ENCODE measurements at regions not wholly inside any gene's neighbourhood (a gene's known extent, or its start where the extent isn't known, plus 50 kb on each side); places are given as distances from the start of the nearest gene placed in this dataset.

GRCh38 chr10:56973766-56974165, 612.7 kb upstream of the ZWINT start:
- Mint-ChIP-seq H3K27me3 (no peaks in the 10 kb centered on the region), H3K4me1 (no peaks in the 10 kb centered on the region), H3K27ac (no peak overlapping the region), H3K36me3 (ENCODE audit: low read depth) (no peaks in the 10 kb centered on the region), H3K9me3 (peaks cover 7% of the 10 kb centered on the region), H3K4me3 (no peak overlapping the region)
- intact Hi-C loops (cut with micrococcal nuclease), result no loop called here
- no peak for DNase-seq

- Mint-ChIP-seq H3K27ac (no peak overlapping the region), H3K36me3 (ENCODE audit: low read depth) (no peaks in the 10 kb centered on the region), H3K27me3 (no peaks in the 10 kb centered on the region), H3K4me1 (no peaks in the 10 kb centered on the region), H3K9me3 (peaks cover 4% of the 10 kb centered on the region), H3K4me3 (no peak overlapping the region)
- DNase-seq, result no peak
- intact Hi-C loops (cut with micrococcal nuclease), result no loop called here
Observed at GRCh38 chr10:56943221-56943755, 582.2 kb upstream of the ZWINT start.

- DNase-seq, result no peak
Observed at GRCh38 chr10:56934515-56934914, 573.5 kb upstream of the ZWINT start.

GRCh38 chr10:56928714-56929113, 567.7 kb upstream of the ZWINT start:
- intact Hi-C loops (cut with micrococcal nuclease), result no loop called here
- no peaks in the 10 kb centered on the region for H3K27me3 Mint-ChIP-seq

More at GRCh38 chr10:56934515-56934914, 573.5 kb upstream of the ZWINT start:
- intact Hi-C loops (cut with micrococcal nuclease), result no loop called here
- no peaks in the 10 kb centered on the region for H3K27me3 Mint-ChIP-seq
- no peaks in the 10 kb centered on the region for H3K4me1 Mint-ChIP-seq
- H3K4me3 Mint-ChIP-seq, result no peak overlapping the region
- no peaks in the 10 kb centered on the region for H3K36me3 Mint-ChIP-seq (ENCODE audit: low read depth)
- H3K27ac Mint-ChIP-seq, result no peak overlapping the region
- peaks cover 7% of the 10 kb centered on the region for H3K9me3 Mint-ChIP-seq

GRCh38 chr10:56927701-56928100, 566.6 kb upstream of the ZWINT start:
- Mint-ChIP-seq H3K9me3 (peaks cover 4% of the 10 kb centered on the region), H3K4me1 (no peaks in the 10 kb centered on the region), H3K27ac (no peak overlapping the region), H3K27me3 (no peaks in the 10 kb centered on the region), H3K4me3 (no peak overlapping the region), H3K36me3 (ENCODE audit: low read depth) (no peaks in the 10 kb centered on the region)
- DNase-seq, result no peak
- intact Hi-C loops (cut with micrococcal nuclease), result no loop called here

More at GRCh38 chr10:56928714-56929113, 567.7 kb upstream of the ZWINT start:
- Mint-ChIP-seq H3K9me3 (peaks cover 4% of the 10 kb centered on the region), H3K4me1 (no peaks in the 10 kb centered on the region), H3K4me3 (no peak overlapping the region), H3K36me3 (ENCODE audit: low read depth) (no peaks in the 10 kb centered on the region), H3K27ac (no peak overlapping the region)
- DNase-seq, result no peak

- Mint-ChIP-seq H3K27ac (no peak overlapping the region), H3K4me3 (no peak overlapping the region), H3K36me3 (ENCODE audit: low read depth) (no peaks in the 10 kb centered on the region), H3K4me1 (no peaks in the 10 kb centered on the region), H3K9me3 (peaks cover 9% of the 10 kb centered on the region), H3K27me3 (no peaks in the 10 kb centered on the region)
- no peak for DNase-seq
- intact Hi-C loops (cut with micrococcal nuclease), result no loop called here
Observed at GRCh38 chr10:56920601-56921261, 559.7 kb upstream of the ZWINT start.

- no peak overlapping the region for H3K27ac Mint-ChIP-seq
- H3K4me3 Mint-ChIP-seq, result no peak overlapping the region
- no peaks in the 10 kb centered on the region for H3K27me3 Mint-ChIP-seq
- intact Hi-C loops (cut with micrococcal nuclease), result no loop called here
- peaks cover 4% of the 10 kb centered on the region for H3K9me3 Mint-ChIP-seq
- H3K4me1 Mint-ChIP-seq, result no peaks in the 10 kb centered on the region
- H3K36me3 Mint-ChIP-seq (ENCODE audit: low read depth), result no peaks in the 10 kb centered on the region
- no peak for DNase-seq
Observed at GRCh38 chr10:56912043-56912442, 551.0 kb upstream of the ZWINT start.

- H3K27me3 Mint-ChIP-seq, result no peaks in the 10 kb centered on the region
- DNase-seq, result no peak
- no peak overlapping the region for H3K4me3 Mint-ChIP-seq
- no peak overlapping the region for H3K27ac Mint-ChIP-seq
- H3K36me3 Mint-ChIP-seq (ENCODE audit: low read depth), result no peaks in the 10 kb centered on the region
- H3K4me1 Mint-ChIP-seq, result no peaks in the 10 kb centered on the region
- intact Hi-C loops (cut with micrococcal nuclease), result no loop called here
- no peaks in the 10 kb centered on the region for H3K9me3 Mint-ChIP-seq
Observed at GRCh38 chr10:56905051-56905450, 544.0 kb upstream of the ZWINT start.

GRCh38 chr10:56902554-56902953, 541.5 kb upstream of the ZWINT start:
- intact Hi-C loops (cut with micrococcal nuclease), result no loop called here
- Mint-ChIP-seq H3K27me3 (no peaks in the 10 kb centered on the region), H3K4me1 (no peaks in the 10 kb centered on the region), H3K36me3 (ENCODE audit: low read depth) (no peaks in the 10 kb centered on the region), H3K4me3 (no peak overlapping the region), H3K27ac (no peak overlapping the region), H3K9me3 (no peaks in the 10 kb centered on the region)
- DNase-seq, result no peak

- intact Hi-C loops (cut with micrococcal nuclease), result no loop called here
- no peaks in the 10 kb centered on the region for H3K36me3 Mint-ChIP-seq (ENCODE audit: low read depth)
- no peaks in the 10 kb centered on the region for H3K4me1 Mint-ChIP-seq
- no peaks in the 10 kb centered on the region for H3K9me3 Mint-ChIP-seq
- no peak for DNase-seq
- no peaks in the 10 kb centered on the region for H3K27me3 Mint-ChIP-seq
- H3K27ac Mint-ChIP-seq, result no peak overlapping the region
- no peak overlapping the region for H3K4me3 Mint-ChIP-seq
Observed at GRCh38 chr10:56895306-56895705, 534.2 kb upstream of the ZWINT start.

GRCh38 chr10:56881218-56881617, 520.2 kb upstream of the ZWINT start:
- H3K27me3 Mint-ChIP-seq, result no peaks in the 10 kb centered on the region
- H3K36me3 Mint-ChIP-seq (ENCODE audit: low read depth), result no peaks in the 10 kb centered on the region
- no peaks in the 10 kb centered on the region for H3K9me3 Mint-ChIP-seq
- DNase-seq, result no peak
- no peaks in the 10 kb centered on the region for H3K4me1 Mint-ChIP-seq
- H3K27ac Mint-ChIP-seq, result no peak overlapping the region
- intact Hi-C loops (cut with micrococcal nuclease), result no loop called here
- no peak overlapping the region for H3K4me3 Mint-ChIP-seq

- no peak overlapping the region for H3K27ac Mint-ChIP-seq
- no peak overlapping the region for H3K4me3 Mint-ChIP-seq
- no peaks in the 10 kb centered on the region for H3K27me3 Mint-ChIP-seq
- no peaks in the 10 kb centered on the region for H3K36me3 Mint-ChIP-seq (ENCODE audit: low read depth)
- no peak for DNase-seq
- H3K4me1 Mint-ChIP-seq, result no peaks in the 10 kb centered on the region
- intact Hi-C loops (cut with micrococcal nuclease), result no loop called here
- H3K9me3 Mint-ChIP-seq, result no peaks in the 10 kb centered on the region
Observed at GRCh38 chr10:56880606-56881005, 519.5 kb upstream of the ZWINT start.

- H3K36me3 Mint-ChIP-seq (ENCODE audit: low read depth), result no peaks in the 10 kb centered on the region
- no peaks in the 10 kb centered on the region for H3K27me3 Mint-ChIP-seq
- DNase-seq, result no peak
- no peaks in the 10 kb centered on the region for H3K4me1 Mint-ChIP-seq
- intact Hi-C loops (cut with micrococcal nuclease), result no loop called here
- H3K4me3 Mint-ChIP-seq, result no peak overlapping the region
- no peak overlapping the region for H3K27ac Mint-ChIP-seq
- no peaks in the 10 kb centered on the region for H3K9me3 Mint-ChIP-seq
Observed at GRCh38 chr10:56874950-56875349, 513.9 kb upstream of the ZWINT start.

GRCh38 chr10:56871160-56871668, 510.2 kb upstream of the ZWINT start:
- H3K36me3 Mint-ChIP-seq (ENCODE audit: low read depth), result no peaks in the 10 kb centered on the region
- H3K27me3 Mint-ChIP-seq, result no peaks in the 10 kb centered on the region
- H3K4me1 Mint-ChIP-seq, result no peaks in the 10 kb centered on the region
- no peak overlapping the region for H3K27ac Mint-ChIP-seq
- H3K4me3 Mint-ChIP-seq, result no peak overlapping the region
- H3K9me3 Mint-ChIP-seq, result no peaks in the 10 kb centered on the region
- no peak for DNase-seq
- intact Hi-C loops (cut with micrococcal nuclease), result no loop called here

- no peaks in the 10 kb centered on the region for H3K27me3 Mint-ChIP-seq
- no peak for DNase-seq
- no peaks in the 10 kb centered on the region for H3K4me1 Mint-ChIP-seq
- H3K36me3 Mint-ChIP-seq (ENCODE audit: low read depth), result no peaks in the 10 kb centered on the region
- H3K4me3 Mint-ChIP-seq, result no peak overlapping the region
- peaks cover 4% of the 10 kb centered on the region for H3K9me3 Mint-ChIP-seq
- no peak overlapping the region for H3K27ac Mint-ChIP-seq
- intact Hi-C loops (cut with micrococcal nuclease), result no loop called here
Observed at GRCh38 chr10:56867236-56867635, 506.2 kb upstream of the ZWINT start.
